KMS-11 (cell line): ENCODE measurements at regions not wholly inside any gene's neighbourhood (a gene's known extent, or its start where the extent isn't known, plus 50 kb on each side); places are given as distances from the start of the nearest gene placed in this dataset.

Experiments
- H2AFZ ChIP-seq: fragments of 200-600 bp; sonication (generic); 2 replicates; pipeline ENCODE4 v1.6.1; 2016; ENCODE audit warnings: antibody characterized with exemption, mixed run types, low read depth
- H3K27ac ChIP-seq: fragments of 200-600 bp; sonication (generic); 2 replicates; pipeline ENCODE4 v1.6.1; 2016; ENCODE audit warnings: mild to moderate bottlenecking, mixed run types
- H3K27me3 ChIP-seq: fragments of 200-600 bp; sonication (generic); 2 replicates; pipeline ENCODE4 v1.6.1; 2017; ENCODE audit warnings: mild to moderate bottlenecking, low read depth, mixed run types, moderate library complexity; ENCODE audit not compliant: insufficient read depth
- H3K36me3 ChIP-seq: fragments of 200-600 bp; sonication (generic); 2 replicates; pipeline ENCODE4 v1.6.1; 2017; ENCODE audit warnings: mild to moderate bottlenecking, mixed run types; ENCODE audit not compliant: insufficient read depth
- H3K4me1 ChIP-seq: fragments of 200-600 bp; sonication (generic); 2 replicates; pipeline ENCODE4 v1.6.1; 2016; ENCODE audit warnings: mild to moderate bottlenecking, low read depth, mixed run types; ENCODE audit not compliant: poor library complexity, severe bottlenecking
- H3K4me2 ChIP-seq: fragments of 200-600 bp; sonication (generic); 2 replicates; pipeline ENCODE4 v1.7.0; 2016; ENCODE audit warnings: mild to moderate bottlenecking, mixed run types
- H3K4me3 ChIP-seq: fragments of 200-600 bp; sonication (generic); IDR thresholded peaks from 2 replicates; pipeline ENCODE4 v1.6.1; 2017; ENCODE audit warnings: low read depth, low read length, mixed read lengths; ENCODE audit not compliant: insufficient read depth
- H3K79me2 ChIP-seq: fragments of 200-600 bp; sonication (generic); 2 replicates; pipeline ENCODE4 v1.6.1; 2016; ENCODE audit warnings: low read depth, mixed run types; ENCODE audit not compliant: insufficient read depth
- H3K9ac ChIP-seq: fragments of 200-600 bp; sonication (generic); 2 replicates; pipeline ENCODE4 v1.6.1; 2016; ENCODE audit warnings: mild to moderate bottlenecking, mixed run types
- H4K20me1 ChIP-seq: fragments of 200-600 bp; sonication (generic); 2 replicates; pipeline ENCODE4 v1.6.1; 2016; ENCODE audit warnings: mild to moderate bottlenecking, mixed run types; ENCODE audit not compliant: insufficient read depth
- CTCF ChIP-seq: fragments of 200-600 bp; sonication (generic); conservative IDR thresholded peaks from 2 replicates; pipeline ENCODE4 v1.6.1; 2017; ENCODE audit warnings: low read depth, mild to moderate bottlenecking, antibody characterized with exemption, low read length, moderate library complexity, mixed read lengths

GRCh38 chr7:52077571-52077970 lies 761.0 kb upstream of the COBL start:
- H2AFZ ChIP-seq: peak overlapping the region; percentile 48
- H3K79me2 ChIP-seq: no peaks in the 10 kb centered on the region
- no peaks in the 10 kb centered on the region for H3K36me3 ChIP-seq
- TF ChIP-seq CTCF: no peak
- H3K4me1 ChIP-seq: peaks cover 26% of the 10 kb centered on the region
- no peaks in the 10 kb centered on the region for H4K20me1 ChIP-seq
- peak overlapping the region; percentile 41; the same call in 1 of the 2 replicates for H3K9ac ChIP-seq
- H3K27ac ChIP-seq: peak overlapping the region; percentile 71
- no peak overlapping the region for H3K4me3 ChIP-seq
- peak overlapping the region; percentile 33; the same call in 1 of the 2 replicates for H3K4me2 ChIP-seq
- no peaks in the 10 kb centered on the region for H3K27me3 ChIP-seq

GRCh38 chr7:52074912-52075311 lies 758.3 kb upstream of the COBL start:
- Histone ChIP-seq H3K4me2 (no peak overlapping the region), H3K27ac (no peak overlapping the region), H3K36me3 (no peaks in the 10 kb centered on the region), H3K79me2 (no peaks in the 10 kb centered on the region), H3K4me1 (peaks cover 26% of the 10 kb centered on the region), H2AFZ (no peak overlapping the region), H3K4me3 (no peak overlapping the region), H4K20me1 (no peaks in the 10 kb centered on the region), H3K27me3 (no peaks in the 10 kb centered on the region), H3K9ac (no peak overlapping the region)
- TF ChIP-seq CTCF: no peak

GRCh38 chr7:52074071-52074470 lies 757.5 kb upstream of the COBL start:
- H4K20me1 ChIP-seq: no peaks in the 10 kb centered on the region

GRCh38 chr7:52071744-52072143 lies 755.1 kb upstream of the COBL start:
- H2AFZ ChIP-seq: no peak overlapping the region
- peaks cover 9% of the 10 kb centered on the region for H3K4me1 ChIP-seq
- no peak overlapping the region for H3K9ac ChIP-seq
- H3K27ac ChIP-seq: no peak overlapping the region
- no peak overlapping the region for H3K4me3 ChIP-seq
- H3K79me2 ChIP-seq: no peaks in the 10 kb centered on the region
- no peak for TF ChIP-seq CTCF
- no peaks in the 10 kb centered on the region for H3K36me3 ChIP-seq
- no peaks in the 10 kb centered on the region for H3K27me3 ChIP-seq
- no peaks in the 10 kb centered on the region for H4K20me1 ChIP-seq
- no peak overlapping the region for H3K4me2 ChIP-seq

More at GRCh38 chr7:52074071-52074470, 757.5 kb upstream of the COBL start:
- Histone ChIP-seq H2AFZ (no peak overlapping the region), H3K4me3 (no peak overlapping the region), H3K9ac (no peak overlapping the region), H3K79me2 (no peaks in the 10 kb centered on the region), H3K4me2 (no peak overlapping the region), H3K27me3 (no peaks in the 10 kb centered on the region), H3K27ac (no peak overlapping the region), H3K4me1 (peaks cover 26% of the 10 kb centered on the region), H3K36me3 (no peaks in the 10 kb centered on the region)
- TF ChIP-seq CTCF: no peak
